ENCODE measurements at regions not wholly inside any gene's neighbourhood (a gene's known extent, or its start where the extent isn't known, plus 50 kb on each side); places are given as distances from the start of the nearest gene placed in this dataset.

- TF ChIP-seq POLR2A (IDR thresholded peaks at IDR 0.05) (no peak), CTCF (IDR thresholded peaks at IDR 0.05) (no peak), POLR2AphosphoS5 (IDR thresholded peaks at IDR 0.05) (no peak), EP300 (IDR thresholded peaks at IDR 0.05) (no peak)
These were observed 279.9 kb upstream of the PPP2R2D start for GRCh38 chr10:131620904-131621303.

Data from suprapubic skin (tissue), 4 donors.